ENCODE measurements at regions not wholly inside any gene's neighbourhood (a gene's known extent, or its start where the extent isn't known, plus 50 kb on each side); places are given as distances from the start of the nearest gene placed in this dataset.

DNA sequence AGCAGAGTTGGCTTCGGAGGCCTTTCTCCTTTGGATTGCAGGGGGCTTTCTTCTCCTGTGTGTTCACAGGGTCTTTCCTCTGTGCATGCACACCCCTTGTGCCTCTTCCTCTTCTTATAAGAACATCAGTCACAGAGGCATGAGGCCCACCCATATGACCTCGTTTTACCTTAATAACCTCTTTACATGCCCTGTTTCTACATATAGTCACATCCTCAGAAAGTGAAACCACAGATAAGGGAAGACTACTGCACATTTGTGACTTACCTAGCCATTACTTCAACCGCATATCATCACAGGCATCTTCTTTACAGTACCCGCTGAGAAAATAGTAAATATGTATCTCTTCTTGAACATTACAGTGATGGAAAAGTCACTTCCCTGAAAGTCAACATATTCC, 204.9 kb upstream of the TARS1 start:
- TF ChIP-seq, protein P1, sequence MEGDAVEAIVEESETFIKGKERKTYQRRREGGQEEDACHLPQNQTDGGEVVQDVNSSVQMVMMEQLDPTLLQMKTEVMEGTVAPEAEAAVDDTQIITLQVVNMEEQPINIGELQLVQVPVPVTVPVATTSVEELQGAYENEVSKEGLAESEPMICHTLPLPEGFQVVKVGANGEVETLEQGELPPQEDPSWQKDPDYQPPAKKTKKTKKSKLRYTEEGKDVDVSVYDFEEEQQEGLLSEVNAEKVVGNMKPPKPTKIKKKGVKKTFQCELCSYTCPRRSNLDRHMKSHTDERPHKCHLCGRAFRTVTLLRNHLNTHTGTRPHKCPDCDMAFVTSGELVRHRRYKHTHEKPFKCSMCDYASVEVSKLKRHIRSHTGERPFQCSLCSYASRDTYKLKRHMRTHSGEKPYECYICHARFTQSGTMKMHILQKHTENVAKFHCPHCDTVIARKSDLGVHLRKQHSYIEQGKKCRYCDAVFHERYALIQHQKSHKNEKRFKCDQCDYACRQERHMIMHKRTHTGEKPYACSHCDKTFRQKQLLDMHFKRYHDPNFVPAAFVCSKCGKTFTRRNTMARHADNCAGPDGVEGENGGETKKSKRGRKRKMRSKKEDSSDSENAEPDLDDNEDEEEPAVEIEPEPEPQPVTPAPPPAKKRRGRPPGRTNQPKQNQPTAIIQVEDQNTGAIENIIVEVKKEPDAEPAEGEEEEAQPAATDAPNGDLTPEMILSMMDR (conservative IDR thresholded peaks at IDR 0.05) = no peak
- no peak for TF ChIP-seq EZH2 (IDR thresholded peaks at IDR 0.05; ENCODE audit: low read depth)
